CD14-positive monocyte (primary cell): ENCODE measurements at regions not wholly inside any gene's neighbourhood (a gene's known extent, or its start where the extent isn't known, plus 50 kb on each side); places are given as distances from the start of the nearest gene placed in this dataset.
A peak's percentile ranks its signal among the peaks of the same experiment; 100 is the strongest.

Experiments used
- DNase-seq, 3 donors: peaks; one replicate each; pipeline ENCODE4 v3.0.0-alpha.2; 2011 to 2022
- H2AFZ ChIP-seq: 2 replicates; pipeline ENCODE4 v1.6.0; 2012; ENCODE audit warnings: mild to moderate bottlenecking, low read depth, low read length, inconsistent platforms; ENCODE audit not compliant: insufficient read depth, poor library complexity, severe bottlenecking
- H3K27ac ChIP-seq, 2 donors: 1 replicate in 1 of 2; 2 replicates in 1 of 2; pipeline ENCODE4 v1.5.1; 2012 to 2013; ENCODE audit warnings: low read length in 2 of 2, control low read depth in 1 of 2, inconsistent platforms in 1 of 2, low read depth in 1 of 2, mild to moderate bottlenecking in 1 of 2
- H3K27me3 ChIP-seq, 2 donors: one replicate each; pipeline versions ENCODE4 v1.6.0 to v1.6.1; 2011 to 2013; ENCODE audit warnings: low read length in 2 of 2; ENCODE audit not compliant: control insufficient read depth in 2 of 2, insufficient read depth in 2 of 2
- H3K36me3 ChIP-seq, 2 donors: replicated peaks in 1 of 2; 1 replicate in 1 of 2; 2 replicates in 1 of 2; pipeline versions ENCODE4 v1.5.1 to v1.6.1; 2012 to 2013; ENCODE audit warnings: low read length in 2 of 2, control low read depth in 1 of 2, inconsistent platforms in 1 of 2, mild to moderate bottlenecking in 1 of 2; ENCODE audit not compliant: insufficient read depth in 2 of 2, control insufficient read depth in 1 of 2
- H3K4me1 ChIP-seq, 2 donors: 1 replicate in 1 of 2; 2 replicates in 1 of 2; pipeline versions ENCODE4 v1.5.1 to v1.6.1; 2012 to 2013; ENCODE audit warnings: low read length in 2 of 2, control low read depth in 1 of 2, inconsistent platforms in 1 of 2, mild to moderate bottlenecking in 1 of 2, moderate library complexity in 1 of 2; ENCODE audit not compliant: insufficient read depth in 2 of 2, control insufficient read depth in 1 of 2
- H3K4me2 ChIP-seq: replicated peaks from 2 replicates; pipeline ENCODE3; 2012; ENCODE audit warnings: low read length, moderate library complexity, mild to moderate bottlenecking; ENCODE audit not compliant: poor library complexity, severe bottlenecking; ENCODE audit errors: extremely low read depth
- H3K4me3 ChIP-seq, 3 experiments: fragments of 200-600 bp in 1 of 3; sonication (generic) in 1 of 3; replicated peaks in 1 of 3; 1 replicate in 2 of 3; 2 replicates in 1 of 3; pipeline ENCODE4 v1.5.1; 2011 to 2013; ENCODE audit warnings: low read length in 3 of 3, mild to moderate bottlenecking in 3 of 3, control low read depth in 2 of 3, low read depth in 2 of 3, inconsistent platforms in 1 of 3, moderate library complexity in 1 of 3
- H3K79me2 ChIP-seq: 2 replicates; pipeline ENCODE4 v1.6.0; 2012; ENCODE audit warnings: mild to moderate bottlenecking, control low read depth, inconsistent platforms, low read length, moderate library complexity; ENCODE audit not compliant: insufficient read depth
- H3K9ac ChIP-seq: 2 replicates; pipeline ENCODE4 v1.6.0; 2017; ENCODE audit warnings: low read length, mild to moderate bottlenecking; ENCODE audit not compliant: insufficient read depth, poor library complexity, severe bottlenecking
- H3K9me3 ChIP-seq, 2 donors: replicated peaks in 1 of 2; 1 replicate in 1 of 2; 2 replicates in 1 of 2; pipeline versions ENCODE4 v1.5.1 to v1.6.1; 2012 to 2013; ENCODE audit warnings: low read length in 2 of 2, control low read depth in 1 of 2; ENCODE audit not compliant: control insufficient read depth in 1 of 2, insufficient read depth in 1 of 2
- H4K20me1 ChIP-seq: 2 replicates; pipeline ENCODE4 v1.6.0; 2012; ENCODE audit warnings: mild to moderate bottlenecking, low read length, control low read depth, moderate library complexity; ENCODE audit not compliant: insufficient read depth
- H3K27ac Mint-ChIP-seq, 7 donors: one replicate each; pipeline ENCODE4 v1.8.0; 2020; ENCODE audit warnings: mild to moderate bottlenecking in 7 of 7, mixed read lengths in 7 of 7, moderate library complexity in 6 of 7, inconsistent platforms in 2 of 7
- H3K27me3 Mint-ChIP-seq, 3 donors: one replicate each; pipeline ENCODE4 v1.8.0; 2021 to 2022; ENCODE audit warnings: low read depth in 3 of 3, mild to moderate bottlenecking in 3 of 3, mixed read lengths in 3 of 3, moderate library complexity in 3 of 3, inconsistent platforms in 1 of 3
- H3K36me3 Mint-ChIP-seq, 2 donors: one replicate each; pipeline ENCODE4 v1.8.0; 2020; ENCODE audit warnings: mixed read lengths in 2 of 2, inconsistent platforms in 1 of 2, mild to moderate bottlenecking in 1 of 2
- H3K4me1 Mint-ChIP-seq: one replicate; pipeline ENCODE4 v1.8.0; 2020; ENCODE audit warnings: mild to moderate bottlenecking, mixed read lengths
- H3K4me3 Mint-ChIP-seq, 2 donors: one replicate each; pipeline ENCODE4 v1.8.0; 2020; ENCODE audit warnings: mild to moderate bottlenecking in 2 of 2, mixed read lengths in 2 of 2, moderate library complexity in 1 of 2
- H3K9me3 Mint-ChIP-seq, 7 donors: one replicate each; pipeline ENCODE4 v1.8.0; 2020 to 2022; ENCODE audit warnings: mixed read lengths in 7 of 7, mild to moderate bottlenecking in 6 of 7, moderate library complexity in 6 of 7, inconsistent platforms in 2 of 7
- WGBS: methylation state at CpG from one replicate; pipeline ENCODE4 v1.1.5; 2013; ENCODE audit warnings: missing lambda C conversion rate; ENCODE audit not compliant: insufficient coverage; 5-methylcytosine and 5-hydroxymethylcytosine counted together
- intact Hi-C, 2 donors: fragments of 100-400 bp; cut with micrococcal nuclease; formaldehyde crosslinking; loops; one replicate each; pipeline versions ENCODE4 v1.15.0 to v1.15.1; 2023
- TF ChIP-seq, protein P1 (sequence below): fragments of 200-600 bp; IDR thresholded peaks from one replicate; pipeline ENCODE4 v1.8.0; 2022; ENCODE audit warnings: antibody characterized with exemption, mild to moderate bottlenecking

GRCh38 chr3:165553371-165553770, 283.9 kb downstream of the BCHE start:
- no peaks in the 10 kb centered on the region for H3K79me2 ChIP-seq
- no peak overlapping the region for H3K27ac Mint-ChIP-seq
- no peak overlapping the region for H3K9ac ChIP-seq
- no peaks in the 10 kb centered on the region for H3K4me1 ChIP-seq
- no peak for DNase-seq
- H3K27me3 ChIP-seq, result no peaks in the 10 kb centered on the region
- no peak overlapping the region for H3K4me3 Mint-ChIP-seq
- 100% methylated on average over 2 of the region's 3 CpGs for WGBS
- no peaks in the 10 kb centered on the region for H3K36me3 Mint-ChIP-seq
- no peaks in the 10 kb centered on the region for H3K27me3 Mint-ChIP-seq
- intact Hi-C loops, result no loop called here
- no peaks in the 10 kb centered on the region for H3K36me3 ChIP-seq
- H3K4me3 ChIP-seq, result no peak overlapping the region
- H4K20me1 ChIP-seq, result no peaks in the 10 kb centered on the region
- H3K4me2 ChIP-seq, result no peak overlapping the region
- no peak overlapping the region for H3K27ac ChIP-seq
- H3K4me1 Mint-ChIP-seq, result no peaks in the 10 kb centered on the region
- TF ChIP-seq, protein P1, sequence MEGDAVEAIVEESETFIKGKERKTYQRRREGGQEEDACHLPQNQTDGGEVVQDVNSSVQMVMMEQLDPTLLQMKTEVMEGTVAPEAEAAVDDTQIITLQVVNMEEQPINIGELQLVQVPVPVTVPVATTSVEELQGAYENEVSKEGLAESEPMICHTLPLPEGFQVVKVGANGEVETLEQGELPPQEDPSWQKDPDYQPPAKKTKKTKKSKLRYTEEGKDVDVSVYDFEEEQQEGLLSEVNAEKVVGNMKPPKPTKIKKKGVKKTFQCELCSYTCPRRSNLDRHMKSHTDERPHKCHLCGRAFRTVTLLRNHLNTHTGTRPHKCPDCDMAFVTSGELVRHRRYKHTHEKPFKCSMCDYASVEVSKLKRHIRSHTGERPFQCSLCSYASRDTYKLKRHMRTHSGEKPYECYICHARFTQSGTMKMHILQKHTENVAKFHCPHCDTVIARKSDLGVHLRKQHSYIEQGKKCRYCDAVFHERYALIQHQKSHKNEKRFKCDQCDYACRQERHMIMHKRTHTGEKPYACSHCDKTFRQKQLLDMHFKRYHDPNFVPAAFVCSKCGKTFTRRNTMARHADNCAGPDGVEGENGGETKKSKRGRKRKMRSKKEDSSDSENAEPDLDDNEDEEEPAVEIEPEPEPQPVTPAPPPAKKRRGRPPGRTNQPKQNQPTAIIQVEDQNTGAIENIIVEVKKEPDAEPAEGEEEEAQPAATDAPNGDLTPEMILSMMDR, result no peak
- peaks cover 7 to 8% of the 10 kb centered on the region in 2 donors for H3K9me3 ChIP-seq
- H3K9me3 Mint-ChIP-seq, result peaks cover 0 to 14% (median 4%) of the 10 kb centered on the region in 7 donors
- H2AFZ ChIP-seq, result no peak overlapping the region

GRCh38 chr3:165549665-165550064, 287.6 kb downstream of the BCHE start:
- WGBS, result 87% methylated on average over 4 of the region's 5 CpGs
- H3K27me3 ChIP-seq, result no peaks in the 10 kb centered on the region
- H2AFZ ChIP-seq, result no peak overlapping the region
- no peak overlapping the region for H3K4me3 ChIP-seq
- TF ChIP-seq, protein P1, result no peak
- DNase-seq, result no peak
- no peak overlapping the region for H3K4me3 Mint-ChIP-seq
- H3K9ac ChIP-seq, result no peak overlapping the region
- no peaks in the 10 kb centered on the region for H3K36me3 Mint-ChIP-seq
- no peaks in the 10 kb centered on the region for H3K36me3 ChIP-seq
- peaks cover 7 to 8% of the 10 kb centered on the region in 2 donors for H3K9me3 ChIP-seq
- H3K79me2 ChIP-seq, result no peaks in the 10 kb centered on the region
- H3K4me1 ChIP-seq, result no peaks in the 10 kb centered on the region
- H3K27ac Mint-ChIP-seq, result peak overlapping the region in 1 of 7 donors; percentile 37
- intact Hi-C loops, result no loop called here
- no peak overlapping the region for H3K27ac ChIP-seq
- no peak overlapping the region for H3K4me2 ChIP-seq
- no peaks in the 10 kb centered on the region for H4K20me1 ChIP-seq
- H3K9me3 Mint-ChIP-seq, result peaks cover 0 to 14% (median 7%) of the 10 kb centered on the region in 7 donors
- H3K4me1 Mint-ChIP-seq, result no peaks in the 10 kb centered on the region
- no peaks in the 10 kb centered on the region for H3K27me3 Mint-ChIP-seq
